ENCODE measurements at regions not wholly inside any gene's neighbourhood (a gene's known extent, or its start where the extent isn't known, plus 50 kb on each side); places are given as distances from the start of the nearest gene placed in this dataset.
"Not testable (repeated sequence)": the region's sequence is repeated elsewhere in the genome, so short reads cannot be mapped to it uniquely, and the experiment has no call there.

GRCh38 chr4:30005995-30006394 lies 714.2 kb upstream of the PCDH7 start:
- no peak for TF ChIP-seq ARNT (IDR thresholded peaks at IDR 0.05)
- TF ChIP-seq BHLHE40 (IDR thresholded peaks at IDR 0.05; ENCODE audit: borderline replicate concordance): no peak
- no peak for TF ChIP-seq FOXM1 (IDR thresholded peaks at IDR 0.05; ENCODE audit: borderline replicate concordance)
- no peak for TF ChIP-seq CTBP1 (IDR thresholded peaks at IDR 0.05; ENCODE audit: borderline replicate concordance)
- TF ChIP-seq SUZ12 (IDR thresholded peaks at IDR 0.05): no peak
- no peak for TF ChIP-seq FOXK2 (IDR thresholded peaks at IDR 0.05)
- TF ChIP-seq NFRKB (IDR thresholded peaks at IDR 0.05): no peak
- no peak for TF ChIP-seq ZNF384 (IDR thresholded peaks at IDR 0.05)
- TF ChIP-seq SP1 (IDR thresholded peaks at IDR 0.05): no peak
- no peak for TF ChIP-seq L3MBTL2 (conservative IDR thresholded peaks at IDR 0.05)
- no peak for TF ChIP-seq FOXA1 (IDR thresholded peaks at IDR 0.05)
- TF ChIP-seq HDGF (IDR thresholded peaks at IDR 0.05; ENCODE audit: borderline replicate concordance): no peak
- no peak for TF ChIP-seq TARDBP (IDR thresholded peaks at IDR 0.05)
- no peak for TF ChIP-seq PKNOX1 (IDR thresholded peaks at IDR 0.05)
- TF ChIP-seq ELF4 (IDR thresholded peaks at IDR 0.05): no peak
- TF ChIP-seq LEF1 (IDR thresholded peaks at IDR 0.05; ENCODE audit: borderline replicate concordance): no peak
- DNase-seq (ENCODE audit: extremely low spot score): no peak
- ChIA-PET CTCF (no interaction called here), POLR2A (no interaction called here)

GRCh38 chr4:30024526-30024925 lies 695.6 kb upstream of the PCDH7 start:
- CTCF ChIA-PET: no interaction called here
- POLR2A ChIA-PET: no interaction called here
- TF ChIP-seq ZNF384 (IDR thresholded peaks at IDR 0.05) (no peak), FOXM1 (IDR thresholded peaks at IDR 0.05; ENCODE audit: borderline replicate concordance) (no peak), LEF1 (IDR thresholded peaks at IDR 0.05; ENCODE audit: borderline replicate concordance) (no peak), BHLHE40 (IDR thresholded peaks at IDR 0.05; ENCODE audit: borderline replicate concordance) (no peak), TARDBP (IDR thresholded peaks at IDR 0.05) (no peak), L3MBTL2 (conservative IDR thresholded peaks at IDR 0.05) (no peak), SUZ12 (IDR thresholded peaks at IDR 0.05) (no peak), NFRKB (IDR thresholded peaks at IDR 0.05) (no peak), SP1 (IDR thresholded peaks at IDR 0.05) (no peak), ARNT (IDR thresholded peaks at IDR 0.05) (no peak), HDGF (IDR thresholded peaks at IDR 0.05; ENCODE audit: borderline replicate concordance) (no peak), FOXK2 (IDR thresholded peaks at IDR 0.05) (no peak), CTBP1 (IDR thresholded peaks at IDR 0.05; ENCODE audit: borderline replicate concordance) (no peak), ELF4 (IDR thresholded peaks at IDR 0.05) (no peak), FOXA1 (IDR thresholded peaks at IDR 0.05) (no peak), PKNOX1 (IDR thresholded peaks at IDR 0.05) (no peak)
- no peak for DNase-seq (ENCODE audit: extremely low spot score)

- TF ChIP-seq ELF4 (IDR thresholded peaks at IDR 0.05) (no peak), ARNT (IDR thresholded peaks at IDR 0.05) (no peak), LEF1 (IDR thresholded peaks at IDR 0.05; ENCODE audit: borderline replicate concordance) (no peak), ZNF384 (IDR thresholded peaks at IDR 0.05) (no peak), HDGF (IDR thresholded peaks at IDR 0.05; ENCODE audit: borderline replicate concordance) (no peak), PKNOX1 (IDR thresholded peaks at IDR 0.05) (no peak), L3MBTL2 (conservative IDR thresholded peaks at IDR 0.05) (no peak), TARDBP (IDR thresholded peaks at IDR 0.05) (no peak), NFRKB (IDR thresholded peaks at IDR 0.05) (no peak), SUZ12 (IDR thresholded peaks at IDR 0.05) (no peak), FOXA1 (IDR thresholded peaks at IDR 0.05) (no peak), FOXK2 (IDR thresholded peaks at IDR 0.05) (no peak), BHLHE40 (IDR thresholded peaks at IDR 0.05; ENCODE audit: borderline replicate concordance) (no peak), SP1 (IDR thresholded peaks at IDR 0.05) (no peak)
- ChIA-PET CTCF (no interaction called here), POLR2A (no interaction called here)
- no peak for DNase-seq (ENCODE audit: extremely low spot score)
These were observed 691.3 kb upstream of the PCDH7 start for GRCh38 chr4:30028826-30029225.

GRCh38 chr4:30056016-30056766 lies 664.0 kb upstream of the PCDH7 start:
- ChIA-PET POLR2A (no interaction called here), CTCF (no interaction called here)
- TF ChIP-seq PKNOX1 (IDR thresholded peaks at IDR 0.05) (peak; percentile 47), TARDBP (IDR thresholded peaks at IDR 0.05) (no peak)
- no peak for DNase-seq (ENCODE audit: extremely low spot score)

GRCh38 chr4:30068234-30068633 lies 651.9 kb upstream of the PCDH7 start:
- ChIA-PET POLR2A (no interaction called here), CTCF (no interaction called here)
- TF ChIP-seq TARDBP (IDR thresholded peaks at IDR 0.05): no peak
- DNase-seq (ENCODE audit: extremely low spot score): peak; percentile 5

GRCh38 chr4:30073011-30073710 lies 647.0 kb upstream of the PCDH7 start:
- CTCF ChIA-PET: no interaction called here
- POLR2A ChIA-PET: no interaction called here
- no peak for TF ChIP-seq HDGF (IDR thresholded peaks at IDR 0.05; ENCODE audit: borderline replicate concordance)
- no peak for TF ChIP-seq CTBP1 (IDR thresholded peaks at IDR 0.05; ENCODE audit: borderline replicate concordance)
- no peak for TF ChIP-seq SP1 (IDR thresholded peaks at IDR 0.05)
- no peak for TF ChIP-seq L3MBTL2 (conservative IDR thresholded peaks at IDR 0.05)
- TF ChIP-seq PKNOX1 (IDR thresholded peaks at IDR 0.05): no peak
- TF ChIP-seq ARNT (IDR thresholded peaks at IDR 0.05): no peak
- no peak for TF ChIP-seq FOXM1 (IDR thresholded peaks at IDR 0.05; ENCODE audit: borderline replicate concordance)
- no peak for TF ChIP-seq ZNF384 (IDR thresholded peaks at IDR 0.05)
- TF ChIP-seq FOXK2 (IDR thresholded peaks at IDR 0.05): no peak
- no peak for TF ChIP-seq NFRKB (IDR thresholded peaks at IDR 0.05)
- no peak for TF ChIP-seq BHLHE40 (IDR thresholded peaks at IDR 0.05; ENCODE audit: borderline replicate concordance)
- TF ChIP-seq LEF1 (IDR thresholded peaks at IDR 0.05; ENCODE audit: borderline replicate concordance): no peak
- no peak for TF ChIP-seq ELF4 (IDR thresholded peaks at IDR 0.05)
- TF ChIP-seq TARDBP (IDR thresholded peaks at IDR 0.05): no peak
- TF ChIP-seq FOXA1 (IDR thresholded peaks at IDR 0.05): no peak
- DNase-seq (ENCODE audit: extremely low spot score): no peak

GRCh38 chr4:30092420-30093128 lies 627.6 kb upstream of the PCDH7 start:
- POLR2A ChIA-PET; DNase-seq (ENCODE audit: extremely low spot score); CTCF ChIA-PET: not testable (repeated sequence)

Data from HEK293T (cell line).